Epithelial cell of prostate (primary cell): ENCODE measurements at regions not wholly inside any gene's neighbourhood (a gene's known extent, or its start where the extent isn't known, plus 50 kb on each side); places are given as distances from the start of the nearest gene placed in this dataset.

Source experiments
- DNase-seq: peaks from one replicate; pipeline ENCODE4 v3.0.0-alpha.2; 2011; ENCODE audit warnings: low read depth, low spot score
- H3K27ac ChIP-seq: fragments of 450-650 bp; 2 replicates; pipeline ENCODE4 v1.5.1; 2017; ENCODE audit warnings: mild to moderate bottlenecking

DNA sequence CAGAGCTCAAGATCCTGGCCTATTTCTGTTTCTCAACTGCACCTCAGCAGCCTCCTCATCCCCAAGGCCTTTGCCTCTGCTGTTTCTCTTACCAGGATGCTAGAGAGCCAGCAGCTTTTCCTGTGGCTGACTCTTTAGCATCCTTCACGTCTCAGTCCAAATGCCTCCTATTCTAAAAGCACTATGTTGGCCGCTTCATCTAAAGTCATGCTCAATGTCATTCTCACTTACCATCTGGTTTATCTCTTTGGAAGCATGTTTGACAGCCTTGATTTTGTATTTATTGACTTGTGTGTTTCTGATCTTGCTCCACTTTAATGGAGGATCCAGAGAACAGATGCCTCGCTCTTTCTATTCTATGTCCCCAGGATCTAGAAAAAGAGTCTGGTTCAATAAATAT lies 351.8 kb upstream of the CDH11 start:
- H3K27ac ChIP-seq = no peak overlapping the region
- no peak for DNase-seq

DNA sequence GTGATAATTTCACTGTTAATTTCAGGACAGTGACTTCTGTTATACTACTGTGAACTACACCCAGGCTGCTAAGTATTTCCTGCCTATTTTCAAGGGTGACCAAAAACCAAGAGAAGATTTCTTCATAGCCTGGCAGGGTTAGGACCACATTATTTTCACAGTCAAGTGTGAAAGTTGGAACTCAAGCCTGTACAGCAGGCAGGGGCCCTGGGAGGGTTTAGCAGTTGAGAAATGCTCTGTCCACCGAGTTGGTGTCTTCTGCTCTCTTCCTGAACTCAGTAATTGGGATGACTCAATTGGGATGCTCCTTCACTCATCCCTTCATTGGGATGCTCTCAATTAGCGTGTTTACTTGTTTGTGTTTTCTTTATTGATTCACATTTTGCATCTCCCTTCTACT lies 347.3 kb upstream of the CDH11 start:
- no peak for DNase-seq
- H3K27ac ChIP-seq = no peak overlapping the region

DNA sequence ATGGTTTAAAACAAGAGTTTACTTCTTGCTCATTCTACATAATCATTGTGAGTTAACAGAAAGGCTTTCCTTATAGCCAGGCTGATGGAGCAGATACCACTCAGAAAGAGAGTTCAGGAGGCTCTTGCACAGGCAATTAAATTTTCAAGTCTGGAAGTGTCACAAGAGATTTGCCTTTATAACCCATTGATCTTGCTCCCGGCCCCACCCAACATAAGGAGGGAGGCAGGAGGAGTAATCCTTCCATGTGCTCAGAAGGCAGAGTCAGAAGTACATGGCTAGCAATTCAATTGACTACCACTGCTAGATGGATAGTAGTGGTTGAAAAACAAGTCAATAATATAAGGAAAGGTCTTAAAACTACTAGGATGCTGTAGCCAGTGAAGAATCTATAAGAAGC lies 346.3 kb upstream of the CDH11 start:
- no peak overlapping the region for H3K27ac ChIP-seq
- DNase-seq = no peak

DNA sequence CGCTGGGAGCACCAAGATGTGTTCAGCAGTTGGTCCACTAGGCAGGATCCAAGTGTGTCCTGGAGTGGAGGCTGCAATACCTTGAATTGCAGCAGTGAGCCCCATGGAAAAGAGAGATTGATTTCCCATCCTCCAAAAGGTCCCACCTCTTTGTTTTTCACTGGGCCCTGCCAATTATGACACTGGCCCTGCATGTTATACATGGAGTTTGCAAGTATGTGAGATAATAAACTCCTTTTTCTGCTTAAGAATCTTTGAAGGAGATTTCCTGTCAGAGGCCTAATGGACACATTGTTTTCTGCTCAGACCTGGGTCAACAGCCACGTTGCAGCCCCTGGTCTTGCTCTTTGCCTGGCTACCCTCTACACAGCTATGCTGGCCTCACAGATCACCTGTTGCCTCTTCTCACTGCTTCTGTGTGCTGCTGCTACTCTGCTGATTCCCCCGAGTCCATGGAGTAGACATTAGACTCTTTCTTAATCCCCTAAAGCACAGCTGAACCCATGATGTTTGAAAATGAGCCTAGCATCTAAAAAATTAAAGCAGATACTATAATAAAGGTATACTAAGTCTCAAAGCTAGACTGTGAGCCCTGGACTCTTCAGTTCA lies 341.9 kb upstream of the CDH11 start:
- H3K27ac ChIP-seq = no peak overlapping the region
- DNase-seq = no peak

DNA sequence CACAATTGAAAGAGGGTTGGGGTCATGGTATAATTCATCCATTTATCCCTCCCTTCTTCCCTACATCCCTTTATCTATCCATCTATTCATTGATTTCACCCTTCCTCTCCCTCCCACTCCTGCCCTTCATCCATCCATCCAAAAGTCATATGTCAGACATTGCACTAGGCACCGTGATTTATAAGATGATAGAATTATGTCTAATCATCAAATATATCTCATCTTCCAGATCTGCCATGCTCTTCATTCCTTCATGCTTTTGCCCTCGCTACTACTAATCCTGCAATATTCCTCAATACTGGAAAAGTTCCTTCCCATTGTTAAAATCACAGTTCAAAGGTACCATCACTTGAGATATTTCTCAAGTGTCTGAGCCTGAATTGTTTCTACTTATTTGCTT lies 335.2 kb upstream of the CDH11 start:
- H3K27ac ChIP-seq = no peak overlapping the region
- DNase-seq = no peak

DNA sequence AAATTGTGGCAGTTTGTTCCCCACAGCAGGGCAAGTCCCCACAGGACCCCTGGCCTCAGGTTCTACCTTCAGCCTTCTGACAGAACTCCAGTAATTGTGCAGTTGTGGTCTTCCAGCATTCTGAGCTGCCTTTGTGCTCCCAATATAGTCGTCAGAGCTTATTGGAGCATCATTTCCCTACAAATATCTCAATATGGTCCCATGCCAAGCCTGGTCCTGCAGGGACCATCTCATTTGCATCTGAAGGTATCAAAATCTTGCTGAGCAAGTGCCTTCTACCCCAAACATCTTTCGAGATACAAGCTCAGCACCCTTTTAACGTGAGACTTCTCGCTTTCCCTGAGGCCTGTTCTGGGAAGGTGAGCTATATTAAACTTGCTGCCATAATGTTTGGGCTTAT lies 333.9 kb upstream of the CDH11 start:
- no peak for DNase-seq
- no peak overlapping the region for H3K27ac ChIP-seq

DNA sequence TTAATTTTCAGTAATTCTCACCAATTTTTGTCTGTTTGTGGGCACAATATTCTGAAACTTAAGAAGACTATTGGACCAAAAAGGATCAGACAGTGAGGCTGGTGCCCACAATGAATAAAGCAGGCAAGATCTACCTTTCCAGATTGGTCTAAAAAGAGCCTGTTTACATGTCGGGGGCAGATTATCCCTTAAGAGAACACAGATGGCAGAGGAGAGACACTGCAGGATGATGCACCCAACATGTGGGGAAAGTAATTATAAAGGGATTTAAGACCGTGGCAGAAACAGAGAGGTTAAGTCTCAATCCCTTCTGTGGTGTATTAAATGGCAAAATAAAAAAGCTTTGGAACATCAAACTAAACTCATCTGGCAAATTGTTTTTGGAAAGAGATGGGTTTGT lies 331.8 kb upstream of the CDH11 start:
- H3K27ac ChIP-seq = no peak overlapping the region
- no peak for DNase-seq

DNA sequence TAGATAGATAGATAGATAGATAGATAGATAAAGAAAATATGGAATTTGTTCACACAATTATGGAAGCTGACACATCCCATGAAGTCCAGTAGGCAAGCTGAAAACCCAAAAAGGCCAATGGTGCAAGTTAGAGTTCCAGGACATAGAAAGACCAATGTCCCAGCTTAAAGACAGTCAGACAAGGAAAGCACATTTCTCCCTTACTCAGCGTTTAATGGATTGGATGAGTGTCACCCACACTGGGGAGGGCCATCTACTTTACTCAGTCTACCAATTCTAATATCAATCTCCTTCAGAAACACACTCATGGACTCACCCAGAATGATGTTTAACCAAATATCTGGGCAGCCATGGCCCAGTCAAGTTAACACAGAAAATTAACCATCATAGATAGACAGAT lies 327.7 kb upstream of the CDH11 start:
- no peak for DNase-seq
- no peak overlapping the region for H3K27ac ChIP-seq

DNA sequence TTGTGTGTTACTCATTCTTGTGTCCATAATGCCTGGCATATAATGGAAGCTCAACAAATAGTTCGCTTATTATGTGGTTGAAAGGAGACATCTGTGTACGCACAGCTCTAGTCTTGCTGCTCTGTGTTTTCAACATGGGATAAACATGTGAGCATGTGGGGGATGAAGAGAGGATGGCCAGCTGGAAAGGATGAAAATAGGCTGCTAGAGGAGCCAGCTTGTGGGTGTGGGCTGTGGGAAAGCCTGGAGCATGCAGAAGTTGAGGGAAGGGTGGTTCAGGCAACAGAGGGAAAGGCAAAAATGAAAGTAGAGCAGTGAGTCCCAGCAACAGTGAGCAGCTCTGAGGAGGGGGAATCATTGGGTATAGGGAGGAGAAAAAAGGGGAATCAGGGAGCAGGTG lies 324.6 kb upstream of the CDH11 start:
- H3K27ac ChIP-seq = no peak overlapping the region
- no peak for DNase-seq

DNA sequence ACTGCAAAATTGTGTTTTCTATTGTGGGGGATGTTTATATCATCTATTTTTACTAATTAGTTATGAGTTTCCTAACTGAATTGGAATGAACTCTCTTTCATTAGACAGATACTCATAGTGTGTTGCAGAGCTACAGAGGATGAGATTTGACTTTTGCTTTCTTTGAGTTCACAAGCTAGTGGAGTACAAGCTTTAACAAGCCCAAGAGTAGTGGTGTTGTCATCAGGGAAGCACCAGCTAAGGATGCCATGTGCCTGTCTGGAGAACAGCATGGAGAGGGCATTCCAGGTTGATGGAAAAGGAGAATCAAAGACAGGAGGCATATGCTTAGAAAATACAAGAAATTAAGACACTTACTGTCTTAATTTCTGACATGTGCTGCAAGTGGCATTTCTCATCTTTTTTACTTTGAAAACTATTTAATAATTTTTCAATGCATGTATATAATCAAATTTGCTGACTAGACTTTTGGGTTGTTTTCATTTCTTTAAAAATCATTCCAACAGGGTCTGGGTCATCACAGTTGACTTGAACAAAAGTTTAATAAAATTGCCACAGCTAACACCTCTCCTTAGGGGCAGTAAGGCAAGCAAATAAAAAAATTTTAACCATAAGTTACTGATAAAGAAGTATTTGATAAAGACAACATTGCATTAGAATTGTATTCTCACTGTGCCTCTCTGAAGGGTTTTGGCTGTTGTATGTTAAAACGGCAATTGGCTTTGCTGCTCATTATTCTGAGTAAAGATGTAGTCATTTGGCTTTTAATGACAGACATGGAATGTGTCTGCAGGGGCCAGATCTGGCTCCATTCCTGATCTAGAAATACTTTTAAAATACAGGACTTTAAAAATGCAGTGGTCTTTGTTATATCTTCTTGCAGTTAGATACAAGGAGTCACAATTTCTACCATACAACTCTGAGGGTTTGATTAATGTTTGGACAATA lies 323.7 kb upstream of the CDH11 start:
- H3K27ac ChIP-seq = no peak overlapping the region
- no peak for DNase-seq

DNA sequence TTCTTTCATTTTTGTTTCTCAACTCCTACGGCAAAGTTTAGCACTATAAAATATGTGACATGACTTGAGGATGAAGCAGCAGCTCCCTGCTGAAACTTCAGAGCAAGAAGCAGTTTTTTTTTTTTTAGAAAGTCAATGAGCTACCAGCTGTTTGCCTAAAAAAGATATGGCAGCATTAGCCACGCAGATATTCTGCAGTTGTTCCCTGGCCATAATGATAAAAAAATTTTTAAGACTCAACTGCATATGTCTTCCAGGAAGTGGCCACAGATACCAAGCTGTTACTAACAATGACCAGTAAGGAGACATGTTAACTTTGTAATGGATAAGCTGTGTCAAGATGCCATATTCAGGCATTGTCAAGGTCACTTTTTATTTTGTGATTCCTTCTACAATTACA lies 319.6 kb upstream of the CDH11 start:
- no peak for DNase-seq
- H3K27ac ChIP-seq = no peak overlapping the region

DNA sequence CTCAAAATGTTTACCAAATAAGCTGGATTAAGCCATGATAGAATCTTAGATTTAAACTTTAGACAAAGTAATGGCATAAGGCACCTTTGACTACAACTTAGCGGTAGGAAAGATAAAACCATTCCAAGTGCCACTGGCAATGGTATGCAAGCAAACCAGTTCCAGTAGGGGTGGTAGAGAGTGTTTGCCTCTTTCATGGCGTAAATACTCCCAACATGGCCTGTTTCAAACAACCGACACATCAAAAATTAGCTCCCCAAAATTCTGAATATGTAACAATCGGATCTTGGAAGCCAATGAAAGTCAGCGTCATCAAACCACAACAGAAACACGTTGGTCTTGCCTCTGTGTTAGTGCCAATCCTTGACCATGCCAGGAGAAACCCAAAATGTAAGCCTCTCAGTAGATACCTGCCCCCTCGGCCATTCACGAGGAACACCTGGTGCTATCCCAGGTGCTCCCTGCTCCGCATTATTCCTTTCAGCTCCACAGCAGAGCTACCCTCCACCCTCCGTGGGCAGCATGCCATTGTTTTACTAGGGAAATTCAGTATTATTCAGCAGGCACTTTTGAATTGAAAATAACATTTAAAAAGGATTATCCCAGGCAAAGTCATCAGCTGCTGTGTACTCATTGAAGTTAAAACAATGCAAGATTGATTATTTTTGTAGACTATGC lies 307.8 kb upstream of the CDH11 start:
- DNase-seq = no peak
- no peak overlapping the region for H3K27ac ChIP-seq

DNA sequence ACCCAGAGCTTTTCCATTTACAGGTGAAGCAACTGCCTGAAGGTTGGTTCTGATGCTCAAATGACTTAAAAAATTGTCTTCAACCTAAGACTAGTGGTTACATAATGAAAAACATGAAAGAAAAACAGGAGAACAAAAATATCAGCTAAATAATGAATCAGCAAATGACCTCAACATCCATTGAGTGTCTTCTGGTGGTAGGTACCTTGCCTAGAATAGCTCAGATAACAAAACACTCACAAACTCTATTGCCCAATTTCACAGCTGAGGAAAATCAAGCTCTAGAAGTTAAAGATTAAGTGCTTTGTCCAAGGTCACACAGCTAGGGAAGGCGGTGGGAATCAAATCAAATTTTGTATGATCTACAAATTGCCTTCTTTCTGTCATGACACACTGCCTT lies 304.6 kb upstream of the CDH11 start:
- DNase-seq = no peak
- no peak overlapping the region for H3K27ac ChIP-seq

DNA sequence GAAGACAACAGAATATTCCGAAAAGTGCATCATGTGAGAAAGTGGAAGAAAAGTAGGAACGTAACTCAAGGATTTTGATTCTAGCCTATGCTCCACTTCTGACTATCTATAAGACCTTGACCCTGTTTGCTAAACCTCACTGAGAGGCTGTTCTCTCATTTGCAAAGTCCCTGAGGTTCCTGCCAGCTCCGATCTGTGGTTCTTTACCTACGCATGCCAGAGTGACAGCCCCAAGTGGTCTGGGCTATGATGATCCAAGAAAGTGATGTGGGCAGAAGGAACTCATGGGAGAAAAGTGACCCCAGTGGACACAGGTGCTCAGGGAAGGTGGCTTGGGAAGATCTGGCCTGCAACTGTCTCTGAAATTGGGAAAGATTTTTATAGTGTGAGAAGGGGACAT lies 301.1 kb upstream of the CDH11 start:
- no peak overlapping the region for H3K27ac ChIP-seq
- DNase-seq = no peak

DNA sequence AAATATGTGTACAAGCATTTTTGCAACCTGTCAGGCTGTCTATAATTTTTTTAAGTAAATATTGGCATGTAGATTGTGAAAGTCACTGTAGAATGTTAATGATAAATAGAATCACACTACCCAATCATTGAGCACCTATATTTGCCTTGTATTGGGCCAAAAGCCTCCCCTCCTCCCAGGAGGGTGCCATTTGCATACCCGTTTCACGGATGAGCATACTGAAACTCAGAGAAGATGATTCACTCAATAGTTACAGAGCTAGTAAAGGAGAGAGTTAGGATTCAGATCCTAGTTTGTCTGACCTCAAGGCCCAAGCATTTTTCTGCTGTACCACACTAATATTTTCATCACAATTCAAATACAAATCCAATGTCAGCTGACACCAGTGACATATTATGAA lies 299.7 kb upstream of the CDH11 start:
- DNase-seq = no peak
- H3K27ac ChIP-seq = no peak overlapping the region

DNA sequence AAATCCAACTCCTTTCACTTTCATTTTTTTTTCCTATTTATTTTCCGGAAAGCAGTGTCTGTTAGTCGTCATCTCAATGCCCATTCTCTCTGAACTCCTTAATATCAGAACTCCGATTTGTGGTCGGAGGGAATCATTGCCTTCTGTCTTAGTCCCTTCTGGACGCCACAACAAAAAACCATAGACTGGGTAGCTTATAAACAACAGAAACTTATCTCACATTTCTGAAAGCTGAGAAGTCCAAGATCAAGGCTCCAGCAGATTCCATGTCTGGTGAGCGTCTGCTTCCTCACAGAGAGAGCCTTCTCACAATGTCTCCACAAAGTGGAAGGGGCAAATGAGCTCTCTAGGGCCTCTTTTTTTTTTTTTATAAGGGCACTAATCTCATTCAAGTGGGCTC lies 296.6 kb upstream of the CDH11 start:
- H3K27ac ChIP-seq = no peak overlapping the region
- DNase-seq = no peak

DNA sequence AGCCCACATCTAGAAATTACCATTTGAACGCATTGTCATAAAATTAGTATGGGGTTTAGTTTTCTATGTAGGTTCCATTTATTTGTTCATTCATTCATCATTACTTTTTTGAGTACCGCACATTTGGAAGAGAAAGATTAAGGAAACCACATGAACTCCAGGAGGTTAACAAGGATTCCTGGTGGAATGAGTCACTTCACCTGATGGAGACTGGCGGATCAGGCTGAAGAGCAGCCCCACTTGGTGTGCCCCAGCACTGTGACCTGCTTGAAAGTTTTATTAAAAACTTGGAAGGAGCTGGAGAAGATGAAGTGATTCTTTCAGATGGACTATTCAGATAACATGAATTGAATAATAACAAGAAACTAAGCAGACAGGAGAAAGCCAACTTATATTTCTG lies 293.6 kb upstream of the CDH11 start:
- no peak for DNase-seq
- H3K27ac ChIP-seq = no peak overlapping the region

DNA sequence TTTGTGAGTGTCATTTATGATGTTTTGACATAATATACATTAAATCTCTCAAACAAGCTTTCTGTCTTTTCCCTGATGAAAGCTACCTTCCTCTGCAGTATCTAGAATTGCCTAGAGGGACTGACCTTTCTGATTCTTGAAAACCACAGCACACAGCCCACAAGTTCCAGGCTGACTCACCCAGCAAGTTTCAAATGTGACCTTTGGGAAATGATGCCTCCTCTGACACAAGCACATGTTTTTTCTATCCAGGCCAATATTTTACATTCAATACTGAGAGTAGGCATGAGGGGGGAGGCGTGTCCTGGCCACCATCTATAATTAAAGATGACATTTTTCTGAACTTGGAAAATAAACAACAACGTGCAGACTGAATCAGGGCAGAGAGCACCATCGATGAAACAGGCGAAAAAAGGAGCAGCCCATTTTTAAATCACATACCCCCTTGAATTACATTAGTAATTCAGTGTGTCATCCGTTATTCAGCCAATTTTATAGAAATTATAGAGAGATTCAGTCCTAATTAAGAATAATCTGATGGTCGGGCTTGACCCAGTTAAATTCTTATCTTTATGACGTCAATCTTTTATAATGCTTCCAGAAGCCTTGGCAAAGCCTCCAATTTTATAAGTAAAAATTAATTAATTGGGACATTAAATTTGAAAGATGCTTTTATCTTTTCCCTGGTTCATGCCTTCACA lies 292.6 kb upstream of the CDH11 start:
- no peak overlapping the region for H3K27ac ChIP-seq
- peak; percentile 44 for DNase-seq

DNA sequence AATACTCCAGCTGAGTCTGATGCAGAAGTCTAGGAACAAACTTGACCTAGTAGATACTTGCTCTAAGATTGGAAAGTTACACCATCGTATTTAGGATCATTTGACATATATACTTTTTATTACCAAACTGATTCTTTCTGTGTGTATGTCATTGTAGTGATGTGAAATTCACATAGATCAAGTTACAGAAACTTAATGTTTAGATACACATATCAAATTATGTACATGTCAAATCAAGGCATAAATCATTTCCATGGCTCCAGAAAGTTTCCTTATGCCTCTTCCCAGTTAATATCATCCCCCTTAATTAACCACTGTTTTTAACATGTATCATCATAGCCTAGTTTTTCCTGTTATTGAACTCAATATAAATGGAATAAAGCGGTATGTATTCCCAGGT lies 292.0 kb upstream of the CDH11 start:
- no peak overlapping the region for H3K27ac ChIP-seq

DNA sequence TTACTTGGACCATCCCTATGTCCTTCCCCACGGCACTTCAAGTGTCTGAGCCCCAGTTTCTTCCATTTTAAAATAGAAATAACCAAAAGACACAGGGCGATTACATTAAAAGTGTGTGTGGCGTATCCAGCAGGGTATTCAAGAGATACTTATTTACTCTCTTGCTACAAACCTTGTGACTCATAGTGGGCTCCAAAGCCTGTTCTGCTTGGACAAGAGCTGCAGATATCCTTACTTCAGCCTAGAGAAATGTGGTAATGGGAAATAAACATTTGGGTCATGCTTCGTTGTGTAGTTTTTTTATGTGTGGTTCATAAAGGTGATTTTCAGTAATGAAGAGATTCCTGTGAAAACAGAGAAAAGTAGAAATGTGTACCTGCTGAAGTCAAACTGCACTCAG lies 288.9 kb upstream of the CDH11 start:
- H3K27ac ChIP-seq = no peak overlapping the region
- DNase-seq = peak; percentile 18

More for the DNA sequence above, 292.0 kb upstream of the CDH11 start:
- no peak for DNase-seq

DNA sequence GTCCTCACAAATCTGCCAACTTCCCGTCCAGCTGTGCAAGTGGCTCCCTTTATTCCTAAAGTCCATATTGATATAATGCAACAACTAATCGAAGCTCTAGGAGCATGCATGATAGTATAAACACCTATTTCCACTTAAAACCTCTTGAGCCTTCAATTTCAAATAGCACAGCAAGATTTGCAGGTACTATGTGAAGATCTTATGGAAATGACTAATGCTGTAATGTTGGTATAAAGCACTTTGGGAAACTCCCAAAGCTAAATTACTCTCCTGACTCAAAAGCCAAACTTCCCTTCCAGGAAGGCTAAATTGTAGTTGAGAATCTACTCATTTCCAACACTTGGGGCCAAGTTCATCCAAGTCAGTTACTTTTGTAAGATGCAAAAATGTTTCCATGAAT lies 287.6 kb upstream of the CDH11 start:
- no peak for DNase-seq
- no peak overlapping the region for H3K27ac ChIP-seq
